ENCODE measurements at regions not wholly inside any gene's neighbourhood (a gene's known extent, or its start where the extent isn't known, plus 50 kb on each side); places are given as distances from the start of the nearest gene placed in this dataset.
"Not testable (repeated sequence)": the region's sequence is repeated elsewhere in the genome, so short reads cannot be mapped to it uniquely, and the experiment has no call there.

DNA sequence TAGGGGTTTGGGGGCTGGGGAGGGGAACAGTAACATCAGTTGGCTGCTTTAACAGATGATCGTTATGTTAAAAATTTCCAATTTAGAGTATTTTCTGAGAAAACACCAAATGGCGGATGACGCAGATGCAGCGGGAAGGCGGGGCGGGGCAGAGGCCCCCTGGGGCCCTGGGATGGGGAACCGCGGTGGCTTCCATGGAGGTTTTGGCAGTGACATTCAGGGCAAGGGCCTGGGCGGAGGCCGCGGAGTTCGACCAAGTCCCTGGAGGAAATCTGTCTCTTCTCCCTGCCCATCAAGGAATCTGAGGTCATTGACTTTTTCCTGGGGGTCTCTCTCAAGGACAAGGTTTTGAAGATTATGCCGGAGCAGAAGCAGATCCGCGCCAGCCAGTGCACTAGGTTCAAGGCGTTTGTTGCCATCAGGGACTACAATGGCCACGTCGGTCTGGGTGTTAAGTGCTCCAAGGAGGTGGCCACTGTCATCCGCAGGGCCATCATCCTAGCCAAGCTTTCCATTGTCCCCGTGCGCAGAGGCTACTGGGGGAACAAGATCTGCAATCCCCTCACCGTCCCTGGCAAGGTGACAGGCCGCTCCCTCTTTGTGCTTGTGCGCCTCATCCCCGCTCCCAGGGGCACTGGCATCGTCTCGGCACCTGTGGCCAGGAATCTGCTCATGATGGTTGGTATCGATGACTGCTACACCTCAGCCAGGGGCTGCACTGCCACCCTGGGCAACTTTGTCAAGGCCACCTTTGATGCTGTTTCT, 310.2 kb downstream of the PTPRC start:
- peaks cover 0 to 3% of the 10 kb centered on the region in 2 donors for H3K9me3 ChIP-seq (ENCODE audit: control insufficient read depth in 2 of 2, insufficient read depth in 1 of 2, low read depth in 1 of 2, low read length in 1 of 2)
- WGBS, 2 donors, result 95 to 96% methylated on average over 28 of the region's 28 CpGs

DNA sequence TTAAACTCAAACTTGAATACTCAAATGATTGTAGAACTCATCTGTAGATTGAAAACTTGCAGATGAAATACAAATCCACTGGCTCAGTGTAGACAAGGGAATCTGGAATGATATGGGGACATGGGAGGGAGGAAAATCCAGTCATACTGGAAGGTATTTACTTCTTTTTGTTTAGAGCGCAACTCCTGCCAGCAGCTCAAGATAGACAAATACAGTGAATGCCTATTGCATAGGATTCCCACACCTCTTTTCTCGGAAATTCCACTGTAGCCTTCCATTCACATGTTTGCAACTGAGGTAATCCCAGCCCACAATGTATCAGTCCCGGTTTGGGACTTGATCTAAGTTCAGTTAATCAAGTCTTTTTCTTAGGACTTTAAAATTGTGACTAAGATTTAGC, 311.2 kb downstream of the PTPRC start:
- H3K9me3 ChIP-seq (ENCODE audit: control insufficient read depth in 2 of 2, insufficient read depth in 1 of 2, low read depth in 1 of 2, low read length in 1 of 2), result peaks cover 0 to 3% of the 10 kb centered on the region in 2 donors
- H3K4me3 ChIP-seq (ENCODE audit: low read depth in 1 of 2, low read length in 2 of 2), result no peak overlapping the region
- H3K36me3 ChIP-seq (ENCODE audit: control insufficient read depth in 2 of 2, insufficient read depth in 2 of 2, low read length in 1 of 2), result no peaks in the 10 kb centered on the region
- H3K27me3 ChIP-seq (ENCODE audit: control insufficient read depth in 1 of 2, insufficient read depth in 2 of 2, low read length in 2 of 2), result no peaks in the 10 kb centered on the region
- no peak overlapping the region for H3K27ac ChIP-seq (ENCODE audit: low read depth in 2 of 2, low read length in 1 of 2)
- WGBS, 2 donors, result 73 to 86% methylated on average over 3 of the region's 3 CpGs
- no peaks in the 10 kb centered on the region for H3K4me1 ChIP-seq (ENCODE audit: control insufficient read depth in 2 of 2, insufficient read depth in 2 of 2, low read length in 1 of 2)

More for the DNA sequence above, 310.2 kb downstream of the PTPRC start:
- H3K4me1 ChIP-seq (ENCODE audit: control insufficient read depth in 2 of 2, insufficient read depth in 2 of 2, low read length in 1 of 2), result no peaks in the 10 kb centered on the region
- no peaks in the 10 kb centered on the region for H3K36me3 ChIP-seq (ENCODE audit: control insufficient read depth in 2 of 2, insufficient read depth in 2 of 2, low read length in 1 of 2)
- no peak overlapping the region for H3K4me3 ChIP-seq (ENCODE audit: low read depth in 1 of 2, low read length in 2 of 2)
- H3K27ac ChIP-seq (ENCODE audit: low read depth in 2 of 2, low read length in 1 of 2), result no peak overlapping the region
- H3K27me3 ChIP-seq (ENCODE audit: control insufficient read depth in 1 of 2, insufficient read depth in 2 of 2, low read length in 2 of 2), result no peaks in the 10 kb centered on the region

DNA sequence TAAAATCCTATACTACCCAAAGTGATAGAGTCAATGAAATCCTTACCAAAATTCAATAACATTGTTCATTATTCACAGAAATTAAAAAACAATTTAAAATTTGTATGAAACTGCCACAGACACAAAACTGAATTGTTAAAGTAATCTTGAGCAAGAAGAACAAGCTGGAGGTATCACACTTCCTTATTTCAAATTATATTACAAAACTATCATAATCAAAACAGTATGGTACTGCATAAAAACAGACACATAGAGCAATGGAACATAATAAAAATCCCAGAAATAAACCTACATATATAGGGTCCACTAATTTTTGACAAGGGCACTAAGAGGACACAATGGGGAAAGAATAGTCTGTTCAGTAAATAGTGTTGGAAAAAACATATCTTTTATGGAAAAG, 316.2 kb downstream of the PTPRC start:
- Histone ChIP-seq H3K36me3 (ENCODE audit: control insufficient read depth in 2 of 2, insufficient read depth in 2 of 2, low read length in 1 of 2) (no peaks in the 10 kb centered on the region), H3K9me3 (ENCODE audit: control insufficient read depth in 2 of 2, insufficient read depth in 1 of 2, low read depth in 1 of 2, low read length in 1 of 2) (no peaks in the 10 kb centered on the region), H3K4me1 (ENCODE audit: control insufficient read depth in 2 of 2, insufficient read depth in 2 of 2, low read length in 1 of 2) (no peaks in the 10 kb centered on the region), H3K4me3 (ENCODE audit: low read depth in 1 of 2, low read length in 2 of 2) (no peak overlapping the region), H3K27ac (ENCODE audit: low read depth in 2 of 2, low read length in 1 of 2) (no peak overlapping the region), H3K27me3 (ENCODE audit: control insufficient read depth in 1 of 2, insufficient read depth in 2 of 2, low read length in 2 of 2) (no peaks in the 10 kb centered on the region)

DNA sequence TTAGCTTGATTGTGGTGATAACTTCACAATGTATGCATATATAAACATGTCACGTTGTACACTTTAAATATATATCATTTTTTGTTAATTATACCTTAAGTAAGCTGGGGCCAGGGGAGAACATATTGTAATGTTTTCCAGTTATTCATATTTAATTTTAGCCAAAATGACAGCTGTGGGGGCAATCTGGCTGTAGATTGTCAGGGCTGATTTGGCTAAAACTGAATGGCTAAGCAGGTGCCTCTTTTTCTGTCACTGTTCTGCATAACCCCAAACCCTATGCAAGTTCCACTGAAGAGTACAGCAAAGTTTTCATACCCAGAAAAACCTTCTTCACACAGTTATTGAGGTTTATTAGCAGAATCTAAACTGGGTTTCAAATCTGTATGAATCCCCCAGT, 318.2 kb downstream of the PTPRC start:
- Histone ChIP-seq H3K27ac (ENCODE audit: low read depth in 2 of 2, low read length in 1 of 2) (no peak overlapping the region), H3K36me3 (ENCODE audit: control insufficient read depth in 2 of 2, insufficient read depth in 2 of 2, low read length in 1 of 2) (no peaks in the 10 kb centered on the region), H3K27me3 (ENCODE audit: control insufficient read depth in 1 of 2, insufficient read depth in 2 of 2, low read length in 2 of 2) (no peaks in the 10 kb centered on the region), H3K9me3 (ENCODE audit: control insufficient read depth in 2 of 2, insufficient read depth in 1 of 2, low read depth in 1 of 2, low read length in 1 of 2) (no peaks in the 10 kb centered on the region), H3K4me1 (ENCODE audit: control insufficient read depth in 2 of 2, insufficient read depth in 2 of 2, low read length in 1 of 2) (no peaks in the 10 kb centered on the region), H3K4me3 (ENCODE audit: low read depth in 1 of 2, low read length in 2 of 2) (no peak overlapping the region)
- WGBS, 2 donors, result 67 to 77% methylated on average over 1 of the region's 1 CpG

DNA sequence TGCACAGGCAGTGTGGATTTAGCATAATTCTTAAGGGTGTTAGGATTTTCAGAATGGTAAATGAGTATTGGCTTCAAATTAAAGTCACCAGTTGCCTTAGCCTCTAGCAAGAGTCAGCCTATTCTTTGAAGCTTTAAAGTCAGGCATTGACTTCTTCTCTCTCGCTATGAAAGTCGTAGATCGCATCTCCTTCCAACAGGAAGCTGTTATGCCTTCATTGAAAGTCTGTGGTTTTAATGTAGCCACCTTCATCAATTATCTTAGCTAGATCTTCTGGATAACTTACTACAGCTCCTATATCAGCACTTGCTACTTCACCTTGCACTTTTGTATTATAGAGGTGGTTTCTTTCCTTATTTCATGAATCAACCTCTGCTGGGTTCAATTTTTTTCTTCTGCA, 320.2 kb downstream of the PTPRC start:
- Histone ChIP-seq H3K4me1 (ENCODE audit: control insufficient read depth in 2 of 2, insufficient read depth in 2 of 2, low read length in 1 of 2) (no peaks in the 10 kb centered on the region), H3K27ac (ENCODE audit: low read depth in 2 of 2, low read length in 1 of 2) (no peak overlapping the region), H3K4me3 (ENCODE audit: low read depth in 1 of 2, low read length in 2 of 2) (no peak overlapping the region), H3K36me3 (ENCODE audit: control insufficient read depth in 2 of 2, insufficient read depth in 2 of 2, low read length in 1 of 2) (no peaks in the 10 kb centered on the region), H3K27me3 (ENCODE audit: control insufficient read depth in 1 of 2, insufficient read depth in 2 of 2, low read length in 2 of 2) (no peaks in the 10 kb centered on the region), H3K9me3 (ENCODE audit: control insufficient read depth in 2 of 2, insufficient read depth in 1 of 2, low read depth in 1 of 2, low read length in 1 of 2) (no peaks in the 10 kb centered on the region)
- 81 to 89% methylated on average over 3 of the region's 3 CpGs for WGBS, 2 donors

DNA sequence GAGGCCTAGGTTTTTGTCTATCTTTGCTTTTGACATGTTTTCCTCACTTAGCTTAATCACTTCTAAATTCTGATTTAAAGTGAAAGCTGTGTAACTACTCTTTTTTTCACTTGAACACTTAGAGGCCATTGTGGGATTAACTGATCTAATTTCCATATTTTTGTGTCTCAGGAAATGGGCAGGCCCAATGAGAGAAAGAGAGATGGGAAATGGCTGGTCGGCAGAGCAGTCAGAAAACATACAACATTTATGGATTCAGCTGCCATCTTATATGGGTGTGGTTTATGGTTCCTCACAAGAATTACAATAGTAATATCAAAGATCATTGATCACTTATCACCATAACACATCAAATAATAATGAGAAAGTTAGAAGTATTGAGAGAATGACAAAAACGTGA, 320.8 kb downstream of the PTPRC start:
- Histone ChIP-seq H3K36me3 (ENCODE audit: control insufficient read depth in 2 of 2, insufficient read depth in 2 of 2, low read length in 1 of 2) (no peaks in the 10 kb centered on the region), H3K27me3 (ENCODE audit: control insufficient read depth in 1 of 2, insufficient read depth in 2 of 2, low read length in 2 of 2) (no peaks in the 10 kb centered on the region), H3K4me1 (ENCODE audit: control insufficient read depth in 2 of 2, insufficient read depth in 2 of 2, low read length in 1 of 2) (no peaks in the 10 kb centered on the region), H3K9me3 (ENCODE audit: control insufficient read depth in 2 of 2, insufficient read depth in 1 of 2, low read depth in 1 of 2, low read length in 1 of 2) (no peaks in the 10 kb centered on the region), H3K4me3 (ENCODE audit: low read depth in 1 of 2, low read length in 2 of 2) (no peak overlapping the region), H3K27ac (ENCODE audit: low read depth in 2 of 2, low read length in 1 of 2) (no peak overlapping the region)
- 77 to 81% methylated on average over 2 of the region's 2 CpGs for WGBS, 2 donors

DNA sequence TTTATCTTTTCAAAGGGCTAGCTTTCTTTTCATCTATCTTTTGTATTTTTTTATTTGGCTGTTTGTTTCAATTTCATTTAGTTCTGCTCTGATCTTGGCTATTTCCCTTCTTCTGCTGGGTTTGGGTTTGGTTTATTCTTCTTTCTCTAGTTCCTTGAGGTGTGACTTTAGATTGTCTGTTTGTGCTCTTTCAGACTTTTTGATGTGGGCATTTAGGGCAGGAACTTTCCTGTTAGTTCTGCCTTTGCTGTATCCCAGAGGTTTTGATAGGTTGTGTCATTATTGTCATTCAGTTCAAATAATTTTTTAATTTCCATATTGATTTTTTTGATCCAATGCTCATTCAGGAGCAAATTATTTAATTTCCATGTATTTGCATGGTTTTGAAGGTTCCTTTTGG, 325.0 kb downstream of the PTPRC start:
- not testable (repeated sequence) for H3K36me3 ChIP-seq (ENCODE audit: control insufficient read depth in 2 of 2, insufficient read depth in 2 of 2, low read length in 1 of 2); H3K27me3 ChIP-seq (ENCODE audit: control insufficient read depth in 1 of 2, insufficient read depth in 2 of 2, low read length in 2 of 2); H3K27ac ChIP-seq (ENCODE audit: low read depth in 2 of 2, low read length in 1 of 2); H3K4me3 ChIP-seq (ENCODE audit: low read depth in 1 of 2, low read length in 2 of 2); H3K9me3 ChIP-seq (ENCODE audit: control insufficient read depth in 2 of 2, insufficient read depth in 1 of 2, low read depth in 1 of 2, low read length in 1 of 2); H3K4me1 ChIP-seq (ENCODE audit: control insufficient read depth in 2 of 2, insufficient read depth in 2 of 2, low read length in 1 of 2)

DNA sequence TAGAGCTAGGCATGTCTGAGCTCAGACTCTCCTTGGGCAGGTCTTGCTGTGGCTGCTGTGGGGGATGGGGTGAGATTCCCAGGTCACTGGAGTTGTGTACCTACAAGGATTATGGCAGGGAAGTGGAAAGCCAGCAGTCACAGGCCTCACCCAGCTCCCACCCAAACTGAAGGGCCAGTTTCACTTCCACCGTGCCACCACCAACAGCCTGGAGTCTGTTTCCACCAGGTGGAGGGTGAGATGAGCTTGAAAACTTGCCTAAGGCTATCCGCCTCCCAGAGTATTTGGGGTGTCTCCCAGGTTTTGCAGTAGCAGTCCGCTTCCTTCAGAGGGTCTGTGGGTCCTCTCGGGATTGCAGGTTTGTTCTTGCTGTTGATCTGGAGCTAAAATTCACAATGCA, 327.7 kb downstream of the PTPRC start:
- Histone ChIP-seq H3K4me3 (ENCODE audit: low read depth in 1 of 2, low read length in 2 of 2) (no peak overlapping the region), H3K27ac (ENCODE audit: low read depth in 2 of 2, low read length in 1 of 2) (no peak overlapping the region), H3K9me3 (ENCODE audit: control insufficient read depth in 2 of 2, insufficient read depth in 1 of 2, low read depth in 1 of 2, low read length in 1 of 2) (no peaks in the 10 kb centered on the region), H3K36me3 (ENCODE audit: control insufficient read depth in 2 of 2, insufficient read depth in 2 of 2, low read length in 1 of 2) (no peaks in the 10 kb centered on the region), H3K4me1 (ENCODE audit: control insufficient read depth in 2 of 2, insufficient read depth in 2 of 2, low read length in 1 of 2) (no peaks in the 10 kb centered on the region), H3K27me3 (ENCODE audit: control insufficient read depth in 1 of 2, insufficient read depth in 2 of 2, low read length in 2 of 2) (no peaks in the 10 kb centered on the region)
- 86 to 92% methylated on average over 4 of the region's 4 CpGs for WGBS, 2 donors

DNA sequence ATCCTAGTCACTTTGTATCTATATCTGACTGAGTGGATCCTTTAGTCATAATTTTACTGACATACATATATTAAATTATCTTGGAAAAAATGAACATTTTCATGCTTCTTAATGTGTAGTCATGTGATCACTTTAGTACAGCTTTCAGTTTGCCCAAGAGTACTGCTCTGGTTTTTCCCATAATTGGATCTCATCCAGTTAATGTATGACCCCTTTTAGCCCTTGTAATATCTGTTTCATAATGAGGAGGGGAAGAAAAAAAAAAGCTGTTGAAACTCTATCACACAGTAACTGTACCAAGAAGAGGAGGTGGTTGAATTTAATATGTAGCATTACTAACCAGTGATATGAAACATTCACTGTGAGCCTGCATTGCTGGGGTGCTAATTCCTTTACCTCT, 328.7 kb downstream of the PTPRC start:
- H3K9me3 ChIP-seq (ENCODE audit: control insufficient read depth in 2 of 2, insufficient read depth in 1 of 2, low read depth in 1 of 2, low read length in 1 of 2), result no peaks in the 10 kb centered on the region
- no peaks in the 10 kb centered on the region for H3K4me1 ChIP-seq (ENCODE audit: control insufficient read depth in 2 of 2, insufficient read depth in 2 of 2, low read length in 1 of 2)
- no peak overlapping the region for H3K27ac ChIP-seq (ENCODE audit: low read depth in 2 of 2, low read length in 1 of 2)
- H3K36me3 ChIP-seq (ENCODE audit: control insufficient read depth in 2 of 2, insufficient read depth in 2 of 2, low read length in 1 of 2), result no peaks in the 10 kb centered on the region
- H3K27me3 ChIP-seq (ENCODE audit: control insufficient read depth in 1 of 2, insufficient read depth in 2 of 2, low read length in 2 of 2), result no peaks in the 10 kb centered on the region
- no peak overlapping the region for H3K4me3 ChIP-seq (ENCODE audit: low read depth in 1 of 2, low read length in 2 of 2)

DNA sequence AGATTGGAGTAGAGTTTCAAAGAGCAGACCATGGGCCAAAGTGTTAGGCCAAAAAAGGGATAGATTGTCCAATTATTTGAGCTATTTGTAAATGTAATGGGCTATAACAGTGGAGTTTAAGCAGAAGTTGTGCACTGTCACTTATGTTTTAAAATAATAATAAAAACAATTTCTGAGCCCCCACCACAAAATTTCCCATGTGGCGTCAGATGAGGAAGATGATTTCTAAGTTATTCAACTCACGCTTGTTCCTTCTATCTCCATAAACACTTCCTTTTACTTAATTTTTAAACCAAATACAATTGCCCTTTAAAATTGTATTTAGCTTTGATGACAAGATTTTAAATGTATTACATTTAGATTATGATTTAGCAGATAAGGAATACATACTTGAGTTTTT, 330.0 kb downstream of the PTPRC start:
- Histone ChIP-seq H3K36me3 (ENCODE audit: control insufficient read depth in 2 of 2, insufficient read depth in 2 of 2, low read length in 1 of 2) (no peaks in the 10 kb centered on the region), H3K27ac (ENCODE audit: low read depth in 2 of 2, low read length in 1 of 2) (no peak overlapping the region), H3K4me1 (ENCODE audit: control insufficient read depth in 2 of 2, insufficient read depth in 2 of 2, low read length in 1 of 2) (no peaks in the 10 kb centered on the region), H3K27me3 (ENCODE audit: control insufficient read depth in 1 of 2, insufficient read depth in 2 of 2, low read length in 2 of 2) (no peaks in the 10 kb centered on the region), H3K4me3 (ENCODE audit: low read depth in 1 of 2, low read length in 2 of 2) (no peak overlapping the region), H3K9me3 (ENCODE audit: control insufficient read depth in 2 of 2, insufficient read depth in 1 of 2, low read depth in 1 of 2, low read length in 1 of 2) (no peaks in the 10 kb centered on the region)
- WGBS, 2 donors, result 93 to 96% methylated on average over 2 of the region's 2 CpGs

Measured in esophagus (tissue), 2 donors.